ENCODE measurements at regions not wholly inside any gene's neighbourhood (a gene's known extent, or its start where the extent isn't known, plus 50 kb on each side); places are given as distances from the start of the nearest gene placed in this dataset.

DNA sequence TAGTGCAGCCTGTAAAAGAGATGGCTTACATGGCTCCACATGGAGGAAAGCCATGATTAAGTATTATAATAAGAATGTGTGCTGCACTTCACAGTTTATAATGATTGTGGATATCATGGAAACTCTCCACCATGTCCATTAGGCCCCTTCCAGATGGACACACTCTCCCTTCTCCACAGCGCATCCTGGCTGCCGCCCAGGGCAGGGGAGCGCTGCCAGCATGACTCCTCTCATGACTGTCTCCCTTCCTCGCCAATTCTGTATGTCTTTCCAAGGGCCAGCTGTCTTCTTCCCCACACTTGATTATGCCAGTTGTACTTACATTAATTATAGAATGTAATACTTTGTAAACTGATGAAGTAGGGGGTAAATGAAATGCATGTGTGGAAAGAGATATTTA is 259.3 kb upstream of the TMEM72 start:
- ATAC-seq, result no peak
- intact Hi-C loops (cut with micrococcal nuclease) (no loop called here), in situ Hi-C loops (cut with MboI) (no loop called here)
- Histone ChIP-seq H3K9ac (ENCODE audit: insufficient read depth in 1 of 2, low read depth in 2 of 2, low read length in 2 of 2) (no peak overlapping the region), H3K4me2 (ENCODE audit: insufficient read depth, low read length) (no peak overlapping the region), H3K27me3 (ENCODE audit: control insufficient read depth in 2 of 2, insufficient read depth in 2 of 2, low read length in 2 of 2) (no peaks in the 10 kb centered on the region), H2AFZ (ENCODE audit: low read depth, low read length) (no peak overlapping the region), H3K4me3 (no peak overlapping the region), H3K4me1 (replicated peaks in 1 of 2; ENCODE audit: control insufficient read depth in 2 of 2, insufficient read depth in 2 of 2, low read length in 2 of 2) (no peaks in the 10 kb centered on the region), H3K9me3 (replicated peaks; ENCODE audit: control insufficient read depth, insufficient read depth, low read depth, low read length) (no peaks in the 10 kb centered on the region), H3K79me2 (ENCODE audit: control insufficient read depth, insufficient read depth, low read length) (no peaks in the 10 kb centered on the region), H3K9me1 (ENCODE audit: control insufficient read depth, insufficient read depth, low read length) (no peaks in the 10 kb centered on the region), H3K27ac (ENCODE audit: extremely low read depth, low read depth, low read length) (no peak overlapping the region), H4K20me1 (replicated peaks; ENCODE audit: control insufficient read depth, insufficient read depth, low read length) (no peaks in the 10 kb centered on the region), H3K36me3 (ENCODE audit: control insufficient read depth, insufficient read depth, low read length) (no peaks in the 10 kb centered on the region)
- ChIA-PET CTCF (ENCODE audit: low intra/inter-chr PET ratio) (no interaction called here), POLR2A (interaction anchor here (1.0 kb wide), 1 partner anchor 21 kb away, joined by 3 read pairs; no protein-coding TSS in a partner anchor)
- no TSS peak for BruUV-seq (replicated peaks)
- 0% methylated on average over 4 of the region's 4 CpGs for WGBS (ENCODE audit: insufficient coverage, low coverage, missing lambda C conversion rate)
- DNase-seq (ENCODE audit: extremely low read depth in 1 of 4, low spot score in 3 of 4), result no peak
- no peak for FAIRE-seq
- TF ChIP-seq ERF (CRISPR knock-in tag; IDR thresholded peaks at IDR 0.05) (no peak), ZNF347 (CRISPR knock-in tag; IDR thresholded peaks at IDR 0.05; ENCODE audit: low read depth) (no peak), MNT (conservative IDR thresholded peaks at IDR 0.05) (no peak), HDAC3 (IDR thresholded peaks at IDR 0.05; ENCODE audit: borderline replicate concordance, partially characterized antibody) (no peak), ZNF318 (IDR thresholded peaks at IDR 0.05; ENCODE audit: borderline replicate concordance in 1 of 2, low read depth in 1 of 2) (no peak)
- TF ChIP-seq, protein P1, sequence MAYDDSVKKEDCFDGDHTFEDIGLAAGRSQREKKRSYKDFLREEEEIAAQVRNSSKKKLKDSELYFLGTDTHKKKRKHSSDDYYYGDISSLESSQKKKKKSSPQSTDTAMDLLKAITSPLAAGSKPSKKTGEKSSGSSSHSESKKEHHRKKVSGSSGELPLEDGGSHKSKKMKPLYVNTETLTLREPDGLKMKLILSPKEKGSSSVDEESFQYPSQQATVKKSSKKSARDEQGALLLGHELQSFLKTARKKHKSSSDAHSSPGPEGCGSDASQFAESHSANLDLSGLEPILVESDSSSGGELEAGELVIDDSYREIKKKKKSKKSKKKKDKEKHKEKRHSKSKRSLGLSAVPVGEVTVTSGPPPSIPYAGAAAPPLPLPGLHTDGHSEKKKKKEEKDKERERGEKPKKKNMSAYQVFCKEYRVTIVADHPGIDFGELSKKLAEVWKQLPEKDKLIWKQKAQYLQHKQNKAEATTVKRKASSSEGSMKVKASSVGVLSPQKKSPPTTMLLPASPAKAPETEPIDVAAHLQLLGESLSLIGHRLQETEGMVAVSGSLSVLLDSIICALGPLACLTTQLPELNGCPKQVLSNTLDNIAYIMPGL (CRISPR knock-in tag; IDR thresholded peaks at IDR 0.05), result no peak

Data from K562 (cell line).